ENCODE measurements at regions not wholly inside any gene's neighbourhood (a gene's known extent, or its start where the extent isn't known, plus 50 kb on each side); places are given as distances from the start of the nearest gene placed in this dataset.

- Histone ChIP-seq H3K4me1 (ENCODE audit: control insufficient read depth in 1 of 2, insufficient read depth in 2 of 2, low read length in 2 of 2) (no peaks in the 10 kb centered on the region), H2AFZ (ENCODE audit: low read depth, low read length, poor library complexity, severe bottlenecking) (no peak overlapping the region), H4K20me1 (ENCODE audit: insufficient read depth) (no peaks in the 10 kb centered on the region), H3K36me3 (ENCODE audit: control insufficient read depth in 1 of 2, insufficient read depth in 2 of 2, low read length in 2 of 2) (no peaks in the 10 kb centered on the region), H3K79me2 (ENCODE audit: insufficient read depth, low read length) (no peaks in the 10 kb centered on the region), H3K9me2 (ENCODE audit: insufficient read depth) (0 out of 2 replicates have a peak, but pooled peaks cover 3% of the 10 kb centered on the region), H3K4me2 (ENCODE audit: low read length) (no peak overlapping the region), H3K27ac (ENCODE audit: low read depth, low read length) (no peak overlapping the region), H3K9ac (ENCODE audit: low read length) (no peak overlapping the region), H3K9me3 (ENCODE audit: control insufficient read depth in 1 of 2, insufficient read depth in 1 of 2, low read depth in 1 of 2, low read length in 2 of 2) (no peaks in the 10 kb centered on the region), H3K4me3 (replicated peaks in 1 of 2; ENCODE audit: low read depth in 1 of 2, low read length in 2 of 2) (no peak overlapping the region), H3K27me3 (ENCODE audit: insufficient read depth, low read length) (no peaks in the 10 kb centered on the region)
- RAD21 ChIA-PET (ENCODE audit: low non-redundant PET in 1 of 2, low total read pairs in 2 of 2, uncharacterized antibody in 2 of 2, unreplicated experiment in 2 of 2), result no interaction called here
- POLR2A ChIA-PET, result no interaction called here
- intact Hi-C loops (cut with micrococcal nuclease), result no loop called here
- ATAC-seq (no peak), DNase-seq (ENCODE audit: low read depth, low spot score) (no peak)
- CTCF ChIA-PET, result no interaction called here
- BruUV-seq (replicated peaks), result no TSS peak
- TF ChIP-seq ELF1 (IDR thresholded peaks at IDR 0.05; ENCODE audit: borderline replicate concordance, low read depth) (no peak), CTCF (IDR thresholded peaks at IDR 0.05 in 2 of 3, conservative IDR thresholded peaks at IDR 0.05 in 1 of 3; ENCODE audit: borderline replicate concordance in 1 of 3, insufficient read depth in 1 of 3, low read depth in 2 of 3, low read length in 2 of 3) (no peak), SP1 (IDR thresholded peaks at IDR 0.05; ENCODE audit: low read depth) (no peak), POLR2A (IDR thresholded peaks at IDR 0.05; ENCODE audit: borderline replicate concordance, extremely low read depth, insufficient read depth, insufficient read length) (no peak), SRF (IDR thresholded peaks at IDR 0.05; ENCODE audit: low read depth) (no peak), ZFX (IDR thresholded peaks at IDR 0.05) (no peak), RAD21 (IDR thresholded peaks at IDR 0.05; ENCODE audit: low read depth) (no peak), MAX (IDR thresholded peaks at IDR 0.05) (no peak), ZBTB33 (IDR thresholded peaks at IDR 0.05; ENCODE audit: extremely low read depth, insufficient replicate concordance, low read length) (no peak), ZNF274 (IDR thresholded peaks at IDR 0.05; ENCODE audit: low read depth, low read length) (no peak), EZH2 (IDR thresholded peaks at IDR 0.05) (no peak), ATF3 (IDR thresholded peaks at IDR 0.05) (no peak), EGR1 (IDR thresholded peaks at IDR 0.05; ENCODE audit: low read depth) (no peak), POLR2AphosphoS5 (IDR thresholded peaks at IDR 0.05; ENCODE audit: low read depth, low read length) (no peak), CEBPB (IDR thresholded peaks at IDR 0.05; ENCODE audit: low read depth) (no peak), EZH2phosphoT487 (IDR thresholded peaks at IDR 0.05; ENCODE audit: borderline replicate concordance) (no peak), TCF7L2 (IDR thresholded peaks at IDR 0.05; ENCODE audit: borderline replicate concordance, extremely low read depth, insufficient read depth, insufficient read length) (no peak), REST (IDR thresholded peaks at IDR 0.05; ENCODE audit: low read depth) (no peak), CBX3 (IDR thresholded peaks at IDR 0.05; ENCODE audit: low read depth) (no peak)
These were observed 300.7 kb upstream of the RBMS3 start for GRCh38 chr3:28980131-28980530.

All from HCT116 (cell line).